Stomach (tissue), 4 donors: ENCODE measurements at regions not wholly inside any gene's neighbourhood (a gene's known extent, or its start where the extent isn't known, plus 50 kb on each side); places are given as distances from the start of the nearest gene placed in this dataset.
A peak's percentile ranks its signal among the peaks of the same experiment; 100 is the strongest.

ENCODE experiments used
- EP300 ChIP-seq: sonication (generic); formaldehyde crosslinking; IDR thresholded peaks from one replicate; pipeline ENCODE4 v1.6.1; 2017; ENCODE audit warnings: antibody characterized with exemption
- POLR2A ChIP-seq, 4 donors: fragments of 450-650 bp; IDR thresholded peaks; one replicate each; pipeline ENCODE4 v1.6.1; 2016; ENCODE audit warnings: antibody characterized with exemption in 4 of 4, control low read depth in 2 of 4, mild to moderate bottlenecking in 1 of 4, moderate library complexity in 1 of 4
- POLR2AphosphoS5 ChIP-seq, 3 donors: sonication (generic); formaldehyde crosslinking; IDR thresholded peaks; one replicate each; pipeline ENCODE4 v1.6.1; 2016; ENCODE audit warnings: antibody characterized with exemption in 3 of 3
- TF ChIP-seq, protein P1 (sequence below), 7 experiments: fragments of 450-650 bp in 4 of 7; fragments of 200-600 bp in 3 of 7; sonication (generic) in 3 of 7; IDR thresholded peaks; one replicate each; pipeline ENCODE4 v1.5.1; 2016 to 2019; ENCODE audit warnings: antibody characterized with exemption in 7 of 7, control low read depth in 2 of 7, mild to moderate bottlenecking in 1 of 7

DNA sequence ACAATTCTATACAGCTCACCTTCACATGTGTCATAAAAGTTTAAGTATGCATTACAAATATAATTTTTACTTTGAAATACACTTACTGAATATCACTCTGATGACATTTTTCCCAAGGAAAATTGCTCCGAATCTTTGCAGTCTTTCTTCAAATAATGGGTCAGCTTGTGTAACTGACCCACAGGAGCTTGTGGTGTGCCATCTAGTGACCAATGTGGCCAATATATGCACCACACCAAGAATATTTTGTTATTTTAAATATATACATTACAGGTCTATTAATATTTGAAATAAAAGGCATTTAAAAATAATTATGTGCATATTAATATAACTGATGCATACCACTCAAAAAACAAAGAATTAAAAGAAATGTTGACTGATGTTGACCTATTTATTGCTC, 271.4 kb downstream of the TBX15 start:
- TF ChIP-seq, protein P1, sequence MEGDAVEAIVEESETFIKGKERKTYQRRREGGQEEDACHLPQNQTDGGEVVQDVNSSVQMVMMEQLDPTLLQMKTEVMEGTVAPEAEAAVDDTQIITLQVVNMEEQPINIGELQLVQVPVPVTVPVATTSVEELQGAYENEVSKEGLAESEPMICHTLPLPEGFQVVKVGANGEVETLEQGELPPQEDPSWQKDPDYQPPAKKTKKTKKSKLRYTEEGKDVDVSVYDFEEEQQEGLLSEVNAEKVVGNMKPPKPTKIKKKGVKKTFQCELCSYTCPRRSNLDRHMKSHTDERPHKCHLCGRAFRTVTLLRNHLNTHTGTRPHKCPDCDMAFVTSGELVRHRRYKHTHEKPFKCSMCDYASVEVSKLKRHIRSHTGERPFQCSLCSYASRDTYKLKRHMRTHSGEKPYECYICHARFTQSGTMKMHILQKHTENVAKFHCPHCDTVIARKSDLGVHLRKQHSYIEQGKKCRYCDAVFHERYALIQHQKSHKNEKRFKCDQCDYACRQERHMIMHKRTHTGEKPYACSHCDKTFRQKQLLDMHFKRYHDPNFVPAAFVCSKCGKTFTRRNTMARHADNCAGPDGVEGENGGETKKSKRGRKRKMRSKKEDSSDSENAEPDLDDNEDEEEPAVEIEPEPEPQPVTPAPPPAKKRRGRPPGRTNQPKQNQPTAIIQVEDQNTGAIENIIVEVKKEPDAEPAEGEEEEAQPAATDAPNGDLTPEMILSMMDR (IDR thresholded peaks at IDR 0.05) = peak in 2 of 7 experiments; percentile 11 to 16
- TF ChIP-seq POLR2A (IDR thresholded peaks at IDR 0.05) (no peak), POLR2AphosphoS5 (IDR thresholded peaks at IDR 0.05) (no peak), EP300 (no peak)
